ENCODE measurements at regions not wholly inside any gene's neighbourhood (a gene's known extent, or its start where the extent isn't known, plus 50 kb on each side); places are given as distances from the start of the nearest gene placed in this dataset.
"Not testable (repeated sequence)": the region's sequence is repeated elsewhere in the genome, so short reads cannot be mapped to it uniquely, and the experiment has no call there.

GRCh38 chr2:56812432-56812831 lies 628.6 kb downstream of the CCDC85A start:
- peak; percentile 15 for DNase-seq

- no peak for DNase-seq
Measured at GRCh38 chr2:56813490-56813889, 629.7 kb downstream of the CCDC85A start.

DNA sequence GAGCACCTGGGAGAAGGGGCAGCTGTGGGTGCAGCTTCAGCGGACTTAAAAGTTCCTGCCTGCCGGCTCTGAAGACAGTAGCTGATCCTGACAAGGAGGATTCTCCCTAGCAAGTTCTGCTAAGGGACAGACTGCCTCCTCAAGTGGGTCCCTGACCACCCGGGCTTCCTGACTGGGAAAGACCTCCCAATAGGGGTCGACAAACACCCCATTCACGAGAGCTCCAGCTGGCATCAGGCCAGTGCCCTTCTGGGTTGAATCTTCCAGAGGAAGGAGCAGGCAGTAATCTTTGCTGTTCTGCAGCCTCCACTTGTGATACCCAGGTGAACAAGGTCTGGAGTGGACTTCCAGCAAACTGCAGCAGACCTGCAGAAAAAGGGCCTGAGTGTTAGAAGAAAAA lies 632.9 kb downstream of the CCDC85A start:
- no peak for DNase-seq

- DNase-seq = no peak
Measured at GRCh38 chr2:56831780-56832179, 648.0 kb downstream of the CCDC85A start.

- DNase-seq = no peak
Measured at GRCh38 chr2:56834686-56835085, 650.9 kb downstream of the CCDC85A start.

DNA sequence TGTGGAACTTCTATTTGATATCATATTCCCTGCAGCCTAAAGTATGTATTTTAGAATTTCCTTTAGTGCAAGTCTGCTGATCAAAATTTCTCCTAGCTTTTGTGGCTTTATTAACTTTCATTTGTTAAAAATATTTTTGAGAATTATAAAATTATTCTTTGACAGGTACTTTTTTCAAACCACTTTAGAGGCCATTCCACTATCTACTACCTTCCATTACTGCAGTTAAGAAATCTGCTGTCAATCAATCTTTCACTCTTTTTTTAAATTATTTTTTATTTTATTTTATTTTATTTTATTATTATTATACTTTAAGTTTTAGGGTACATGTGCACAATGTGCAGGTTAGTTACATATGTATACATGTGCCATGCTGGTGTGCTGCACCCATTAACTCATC lies 656.2 kb downstream of the CCDC85A start:
- not testable (repeated sequence) for DNase-seq

GRCh38 chr2:56860991-56861390 lies 677.2 kb downstream of the CCDC85A start:
- DNase-seq = no peak

GRCh38 chr2:56871644-56872043 lies 687.9 kb downstream of the CCDC85A start:
- DNase-seq = no peak

GRCh38 chr2:56874717-56875116 lies 690.9 kb downstream of the CCDC85A start:
- DNase-seq = no peak

GRCh38 chr2:56889738-56890137 lies 705.9 kb downstream of the CCDC85A start:
- no peak for DNase-seq

DNA sequence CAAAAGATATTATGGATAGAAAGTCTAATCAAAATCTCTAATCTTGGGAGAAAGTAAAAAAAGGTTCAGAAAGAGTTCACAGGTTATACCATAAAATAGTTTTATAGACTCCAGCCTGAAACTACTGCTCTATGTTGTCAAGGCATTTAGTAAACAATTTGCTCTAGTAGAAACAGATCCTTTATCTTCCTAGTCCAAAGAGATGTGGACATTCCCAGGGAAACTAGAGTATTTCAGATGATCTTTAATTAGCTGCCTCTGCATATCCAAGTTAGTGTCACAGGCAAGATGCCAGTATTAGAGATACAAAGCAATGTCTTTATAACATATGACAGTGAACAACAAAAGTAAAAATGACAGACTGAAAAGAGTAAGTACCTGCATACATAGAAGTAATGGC lies 708.6 kb downstream of the CCDC85A start:
- no peak for DNase-seq

DNA sequence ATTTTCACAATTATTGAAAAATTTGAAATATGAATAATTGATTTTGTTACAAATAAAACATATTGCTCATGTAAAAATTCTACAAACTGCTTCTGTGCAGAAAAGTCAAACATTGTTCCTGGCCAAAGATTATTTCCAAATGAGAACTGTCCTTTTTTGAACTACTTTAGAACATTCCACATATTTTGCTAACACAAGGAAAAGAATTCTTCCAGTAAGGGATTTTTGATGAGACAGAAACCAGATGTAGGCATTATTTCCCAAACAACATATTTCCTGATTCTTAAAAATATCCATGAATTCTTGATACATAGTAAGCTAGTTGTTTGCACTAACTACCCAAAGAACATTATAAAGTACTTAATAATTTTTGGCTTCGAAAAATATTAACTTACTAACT lies 715.2 kb downstream of the CCDC85A start:
- no peak for DNase-seq

GRCh38 chr2:56912490-56912889 lies 728.7 kb downstream of the CCDC85A start:
- DNase-seq = no peak

GRCh38 chr2:56918790-56919189 lies 735.0 kb downstream of the CCDC85A start:
- DNase-seq = no peak

GRCh38 chr2:56933976-56934375 lies 750.2 kb downstream of the CCDC85A start:
- DNase-seq = no peak

DNA sequence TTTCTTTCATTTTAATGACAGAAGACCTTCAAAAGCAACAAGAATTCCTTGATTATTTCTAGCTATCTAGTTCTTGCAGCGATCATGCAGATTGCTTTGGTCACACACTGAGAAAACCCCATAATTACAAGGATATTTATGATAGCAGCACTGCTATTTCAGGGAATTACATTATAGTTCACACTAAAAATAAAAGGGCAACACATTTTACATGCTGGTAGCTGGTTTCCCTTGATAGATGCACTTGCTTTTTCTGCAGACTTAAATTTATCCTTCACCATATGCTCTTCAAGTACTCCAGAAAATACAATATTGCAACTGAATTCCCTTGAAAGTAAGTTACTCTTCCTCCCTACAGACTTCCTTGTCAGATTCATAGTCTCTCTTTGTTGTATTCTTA lies 751.1 kb downstream of the CCDC85A start:
- DNase-seq = no peak

DNA sequence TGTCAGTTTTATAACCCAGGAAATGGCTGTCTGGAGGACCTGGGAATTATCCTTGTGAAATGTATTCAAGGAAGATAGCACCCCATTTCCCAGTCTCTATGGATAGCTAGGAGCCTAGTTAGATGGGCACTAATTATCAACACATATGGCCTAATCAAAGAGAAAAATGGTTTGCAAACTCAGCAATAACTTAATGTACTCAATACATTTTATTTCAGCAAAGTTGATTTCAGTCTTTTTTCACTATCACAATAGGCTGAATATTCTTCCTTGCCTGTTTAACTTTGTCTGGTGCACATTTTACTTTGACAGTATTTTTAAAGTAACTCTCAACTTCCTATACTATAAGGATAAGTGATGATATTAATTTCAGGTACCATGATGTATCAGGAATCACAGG lies 756.3 kb downstream of the CCDC85A start:
- DNase-seq = no peak

DNA sequence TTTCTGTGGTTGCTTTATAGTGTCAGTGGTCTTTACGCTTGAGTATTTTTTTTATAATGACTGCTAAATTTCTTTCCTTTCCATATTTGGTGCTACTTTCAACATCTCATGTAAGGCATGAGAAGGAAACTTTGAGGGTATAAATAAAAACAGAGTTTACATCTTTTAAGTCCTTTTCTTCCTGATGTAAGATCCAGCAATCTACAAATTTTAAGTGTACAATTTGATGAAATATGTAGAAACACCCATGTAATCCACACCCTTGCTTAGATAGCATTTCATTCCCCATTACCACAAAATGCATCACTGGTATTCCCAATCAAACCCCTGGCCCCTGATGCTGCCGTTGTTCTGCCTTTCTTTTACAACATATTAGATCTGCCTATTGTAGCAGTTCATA lies 769.1 kb downstream of the CCDC85A start:
- DNase-seq = no peak

GRCh38 chr2:56960581-56960980 lies 776.8 kb downstream of the CCDC85A start:
- no peak for DNase-seq

DNA sequence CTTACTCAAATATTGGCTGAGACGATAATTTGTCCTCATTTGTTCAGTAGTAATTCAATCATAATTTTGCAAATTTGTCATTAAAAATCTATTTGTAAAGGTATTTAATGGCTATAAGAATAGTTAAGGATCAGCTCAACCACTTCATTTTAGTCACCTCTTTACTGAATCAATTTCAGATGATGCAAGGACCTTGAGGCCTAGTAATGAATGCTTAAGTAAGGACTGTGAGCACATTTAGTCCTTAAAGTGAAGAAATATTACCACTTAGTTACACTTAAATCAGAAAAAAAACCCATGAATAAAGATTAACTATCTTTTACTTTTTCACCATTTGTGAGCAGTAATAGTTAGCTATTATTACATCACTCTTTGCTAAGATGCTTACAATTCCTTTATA lies 778.9 kb downstream of the CCDC85A start:
- no peak for DNase-seq

DNA sequence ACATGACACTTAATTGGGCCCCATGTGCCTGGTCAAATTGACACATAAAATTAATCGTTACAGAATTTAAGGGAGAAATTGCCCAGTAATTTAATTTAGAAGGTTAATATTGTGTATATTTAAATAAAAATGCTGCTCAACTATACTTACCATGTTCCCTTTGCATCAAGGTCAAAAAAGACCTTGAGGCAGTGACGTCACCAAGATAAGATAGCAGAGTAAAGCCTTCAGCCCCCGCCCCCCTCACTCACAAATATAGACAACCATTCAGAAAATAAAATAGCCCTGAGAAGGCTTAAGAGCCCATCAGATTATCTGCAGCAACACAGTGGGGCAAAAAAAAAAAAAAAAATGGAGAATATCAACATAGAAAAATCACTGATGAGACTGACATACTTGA lies 785.7 kb downstream of the CCDC85A start:
- no peak for DNase-seq

GRCh38 chr2:56971383-56971974 lies 787.7 kb downstream of the CCDC85A start:
- no peak for DNase-seq

- DNase-seq = peak; percentile 2
Measured at GRCh38 chr2:56981554-56981953, 797.8 kb downstream of the CCDC85A start.

DNA sequence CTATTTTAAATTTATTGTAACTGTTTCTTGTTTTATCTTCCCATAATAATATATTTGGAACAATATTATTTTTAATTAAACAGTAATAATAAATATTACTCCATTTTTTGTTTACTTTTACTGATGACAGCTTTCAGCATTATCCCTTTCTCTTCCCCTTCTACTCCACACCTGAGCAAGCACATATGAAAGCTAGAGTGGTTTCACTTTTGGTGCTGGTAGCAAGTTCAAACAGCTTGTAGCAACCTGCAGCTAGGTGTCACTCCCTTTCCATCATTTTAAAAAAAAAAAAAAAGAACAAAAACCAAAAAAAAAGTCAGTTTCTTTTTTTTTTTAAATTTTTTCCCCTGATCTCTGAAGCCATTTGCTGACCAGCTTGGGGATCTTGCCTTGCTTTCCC lies 801.8 kb downstream of the CCDC85A start:
- no peak for DNase-seq

DNA sequence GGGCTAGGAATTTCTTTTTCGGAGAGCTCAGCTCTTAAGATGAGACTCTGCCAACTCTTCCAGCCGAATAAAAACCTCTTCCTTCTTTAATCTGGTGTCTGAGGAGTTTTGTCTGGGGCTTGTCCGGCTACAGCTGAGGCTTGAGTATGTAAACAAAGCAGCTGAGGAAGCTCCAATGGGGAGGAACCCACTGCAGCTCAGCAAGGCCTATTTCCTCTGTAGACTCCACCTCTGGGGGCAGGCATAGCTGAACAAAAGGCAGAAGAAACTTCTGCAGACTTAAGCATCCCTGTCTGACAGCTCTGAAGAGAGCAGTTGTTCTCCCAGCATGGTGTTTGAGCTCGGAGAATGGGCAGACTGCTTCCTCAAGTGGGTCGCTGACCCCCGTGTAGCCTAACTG lies 838.7 kb downstream of the CCDC85A start:
- DNase-seq = no peak
